ENCODE measurements at regions not wholly inside any gene's neighbourhood (a gene's known extent, or its start where the extent isn't known, plus 50 kb on each side); places are given as distances from the start of the nearest gene placed in this dataset.

DNA sequence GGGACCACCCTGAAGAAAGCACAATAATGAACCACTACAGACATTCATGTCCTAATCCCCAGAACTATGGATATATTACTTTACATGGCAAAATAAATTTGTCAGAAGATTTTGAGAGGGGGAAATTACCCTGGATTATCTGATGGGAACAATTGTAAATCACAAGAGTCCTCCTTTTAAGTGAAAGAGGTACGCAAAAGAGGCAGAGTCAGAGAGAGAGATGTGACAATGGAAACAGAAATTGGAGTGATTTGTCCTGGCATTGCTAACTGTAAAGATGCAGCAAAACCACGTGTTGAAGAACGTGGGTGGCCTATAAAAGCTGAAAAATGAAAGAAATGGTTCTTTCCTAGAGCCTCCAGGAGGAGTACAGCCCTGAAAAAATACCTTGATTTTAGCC is 1121.4 kb upstream of the ALCAM start (continued):
- TF ChIP-seq, protein P1, sequence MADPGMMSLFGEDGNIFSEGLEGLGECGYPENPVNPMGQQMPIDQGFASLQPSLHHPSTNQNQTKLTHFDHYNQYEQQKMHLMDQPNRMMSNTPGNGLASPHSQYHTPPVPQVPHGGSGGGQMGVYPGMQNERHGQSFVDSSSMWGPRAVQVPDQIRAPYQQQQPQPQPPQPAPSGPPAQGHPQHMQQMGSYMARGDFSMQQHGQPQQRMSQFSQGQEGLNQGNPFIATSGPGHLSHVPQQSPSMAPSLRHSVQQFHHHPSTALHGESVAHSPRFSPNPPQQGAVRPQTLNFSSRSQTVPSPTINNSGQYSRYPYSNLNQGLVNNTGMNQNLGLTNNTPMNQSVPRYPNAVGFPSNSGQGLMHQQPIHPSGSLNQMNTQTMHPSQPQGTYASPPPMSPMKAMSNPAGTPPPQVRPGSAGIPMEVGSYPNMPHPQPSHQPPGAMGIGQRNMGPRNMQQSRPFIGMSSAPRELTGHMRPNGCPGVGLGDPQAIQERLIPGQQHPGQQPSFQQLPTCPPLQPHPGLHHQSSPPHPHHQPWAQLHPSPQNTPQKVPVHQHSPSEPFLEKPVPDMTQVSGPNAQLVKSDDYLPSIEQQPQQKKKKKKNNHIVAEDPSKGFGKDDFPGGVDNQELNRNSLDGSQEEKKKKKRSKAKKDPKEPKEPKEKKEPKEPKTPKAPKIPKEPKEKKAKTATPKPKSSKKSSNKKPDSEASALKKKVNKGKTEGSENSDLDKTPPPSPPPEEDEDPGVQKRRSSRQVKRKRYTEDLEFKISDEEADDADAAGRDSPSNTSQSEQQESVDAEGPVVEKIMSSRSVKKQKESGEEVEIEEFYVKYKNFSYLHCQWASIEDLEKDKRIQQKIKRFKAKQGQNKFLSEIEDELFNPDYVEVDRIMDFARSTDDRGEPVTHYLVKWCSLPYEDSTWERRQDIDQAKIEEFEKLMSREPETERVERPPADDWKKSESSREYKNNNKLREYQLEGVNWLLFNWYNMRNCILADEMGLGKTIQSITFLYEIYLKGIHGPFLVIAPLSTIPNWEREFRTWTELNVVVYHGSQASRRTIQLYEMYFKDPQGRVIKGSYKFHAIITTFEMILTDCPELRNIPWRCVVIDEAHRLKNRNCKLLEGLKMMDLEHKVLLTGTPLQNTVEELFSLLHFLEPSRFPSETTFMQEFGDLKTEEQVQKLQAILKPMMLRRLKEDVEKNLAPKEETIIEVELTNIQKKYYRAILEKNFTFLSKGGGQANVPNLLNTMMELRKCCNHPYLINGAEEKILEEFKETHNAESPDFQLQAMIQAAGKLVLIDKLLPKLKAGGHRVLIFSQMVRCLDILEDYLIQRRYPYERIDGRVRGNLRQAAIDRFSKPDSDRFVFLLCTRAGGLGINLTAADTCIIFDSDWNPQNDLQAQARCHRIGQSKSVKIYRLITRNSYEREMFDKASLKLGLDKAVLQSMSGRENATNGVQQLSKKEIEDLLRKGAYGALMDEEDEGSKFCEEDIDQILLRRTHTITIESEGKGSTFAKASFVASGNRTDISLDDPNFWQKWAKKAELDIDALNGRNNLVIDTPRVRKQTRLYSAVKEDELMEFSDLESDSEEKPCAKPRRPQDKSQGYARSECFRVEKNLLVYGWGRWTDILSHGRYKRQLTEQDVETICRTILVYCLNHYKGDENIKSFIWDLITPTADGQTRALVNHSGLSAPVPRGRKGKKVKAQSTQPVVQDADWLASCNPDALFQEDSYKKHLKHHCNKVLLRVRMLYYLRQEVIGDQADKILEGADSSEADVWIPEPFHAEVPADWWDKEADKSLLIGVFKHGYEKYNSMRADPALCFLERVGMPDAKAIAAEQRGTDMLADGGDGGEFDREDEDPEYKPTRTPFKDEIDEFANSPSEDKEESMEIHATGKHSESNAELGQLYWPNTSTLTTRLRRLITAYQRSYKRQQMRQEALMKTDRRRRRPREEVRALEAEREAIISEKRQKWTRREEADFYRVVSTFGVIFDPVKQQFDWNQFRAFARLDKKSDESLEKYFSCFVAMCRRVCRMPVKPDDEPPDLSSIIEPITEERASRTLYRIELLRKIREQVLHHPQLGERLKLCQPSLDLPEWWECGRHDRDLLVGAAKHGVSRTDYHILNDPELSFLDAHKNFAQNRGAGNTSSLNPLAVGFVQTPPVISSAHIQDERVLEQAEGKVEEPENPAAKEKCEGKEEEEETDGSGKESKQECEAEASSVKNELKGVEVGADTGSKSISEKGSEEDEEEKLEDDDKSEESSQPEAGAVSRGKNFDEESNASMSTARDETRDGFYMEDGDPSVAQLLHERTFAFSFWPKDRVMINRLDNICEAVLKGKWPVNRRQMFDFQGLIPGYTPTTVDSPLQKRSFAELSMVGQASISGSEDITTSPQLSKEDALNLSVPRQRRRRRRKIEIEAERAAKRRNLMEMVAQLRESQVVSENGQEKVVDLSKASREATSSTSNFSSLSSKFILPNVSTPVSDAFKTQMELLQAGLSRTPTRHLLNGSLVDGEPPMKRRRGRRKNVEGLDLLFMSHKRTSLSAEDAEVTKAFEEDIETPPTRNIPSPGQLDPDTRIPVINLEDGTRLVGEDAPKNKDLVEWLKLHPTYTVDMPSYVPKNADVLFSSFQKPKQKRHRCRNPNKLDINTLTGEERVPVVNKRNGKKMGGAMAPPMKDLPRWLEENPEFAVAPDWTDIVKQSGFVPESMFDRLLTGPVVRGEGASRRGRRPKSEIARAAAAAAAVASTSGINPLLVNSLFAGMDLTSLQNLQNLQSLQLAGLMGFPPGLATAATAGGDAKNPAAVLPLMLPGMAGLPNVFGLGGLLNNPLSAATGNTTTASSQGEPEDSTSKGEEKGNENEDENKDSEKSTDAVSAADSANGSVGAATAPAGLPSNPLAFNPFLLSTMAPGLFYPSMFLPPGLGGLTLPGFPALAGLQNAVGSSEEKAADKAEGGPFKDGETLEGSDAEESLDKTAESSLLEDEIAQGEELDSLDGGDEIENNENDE (IDR thresholded peaks at IDR 0.05; ENCODE audit: insufficient replicate concordance, low read length): no peak
- no peak for TF ChIP-seq JUN (IDR thresholded peaks at IDR 0.05; ENCODE audit: low read depth, low read length)
- TF ChIP-seq SAP30 (IDR thresholded peaks at IDR 0.05; ENCODE audit: insufficient read depth, insufficient replicate concordance, low read length): no peak
- no peak for TF ChIP-seq YY1 (IDR thresholded peaks at IDR 0.05; ENCODE audit: low read depth, low read length)
